ENCODE measurements at regions not wholly inside any gene's neighbourhood (a gene's known extent, or its start where the extent isn't known, plus 50 kb on each side); places are given as distances from the start of the nearest gene placed in this dataset.

GRCh38 chr14:100671386-100671901 is 55.2 kb upstream of the DLK1 start:
- Mint-ChIP-seq H3K4me1 (ENCODE audit: low read depth) (peaks cover 9% of the 10 kb centered on the region), H3K27me3 (ENCODE audit: low read depth) (peaks cover 39% of the 10 kb centered on the region), H3K27ac (no peak overlapping the region), H3K4me3 (no peak overlapping the region), H3K9me3 (no peaks in the 10 kb centered on the region), H3K36me3 (ENCODE audit: insufficient read depth in 2 of 2) (no peaks in the 10 kb centered on the region)
- DNase-seq (no peak), ATAC-seq (replicated peaks in 1 of 2) (no peak)

- peaks cover 9% of the 10 kb centered on the region for H3K4me1 Mint-ChIP-seq (ENCODE audit: low read depth)
- no peaks in the 10 kb centered on the region for H3K9me3 Mint-ChIP-seq
- peaks cover 39% of the 10 kb centered on the region for H3K27me3 Mint-ChIP-seq (ENCODE audit: low read depth)
- H3K27ac Mint-ChIP-seq: no peak overlapping the region
- H3K36me3 Mint-ChIP-seq (ENCODE audit: insufficient read depth in 2 of 2): no peaks in the 10 kb centered on the region
- H3K4me3 Mint-ChIP-seq: no peak overlapping the region
- DNase-seq (no peak), ATAC-seq (replicated peaks in 1 of 2) (no peak)
Observed at GRCh38 chr14:100671906-100672305, 54.8 kb upstream of the DLK1 start.

- Mint-ChIP-seq H3K4me1 (ENCODE audit: low read depth) (peaks cover 9% of the 10 kb centered on the region), H3K27me3 (ENCODE audit: low read depth) (peaks cover 39% of the 10 kb centered on the region), H3K36me3 (ENCODE audit: insufficient read depth in 2 of 2) (no peaks in the 10 kb centered on the region), H3K9me3 (no peaks in the 10 kb centered on the region), H3K27ac (no peak overlapping the region), H3K4me3 (no peak overlapping the region)
- DNase-seq: no peak
- no peak for ATAC-seq (replicated peaks in 1 of 2)
Observed at GRCh38 chr14:100673085-100673806, 53.4 kb upstream of the DLK1 start.

DNA sequence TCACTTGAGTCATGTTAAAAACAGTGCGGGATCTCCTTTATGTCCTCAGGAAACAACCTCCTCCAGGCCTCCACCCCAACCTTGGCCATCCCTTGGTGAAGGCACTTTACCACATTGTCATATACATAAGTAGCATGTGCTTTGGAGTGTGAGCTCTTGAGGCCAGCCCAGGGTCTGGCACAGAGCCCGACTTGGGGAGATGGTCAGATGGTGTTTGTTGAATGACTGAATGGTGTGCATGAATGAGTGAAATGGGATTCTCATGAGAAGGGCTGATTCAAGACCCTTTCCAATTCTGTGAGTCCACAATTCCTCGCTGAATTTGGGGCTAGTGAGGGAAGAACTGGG is 52.9 kb upstream of the DLK1 start:
- Mint-ChIP-seq H3K4me1 (ENCODE audit: low read depth) (peaks cover 9% of the 10 kb centered on the region), H3K9me3 (no peaks in the 10 kb centered on the region), H3K4me3 (no peak overlapping the region), H3K27me3 (ENCODE audit: low read depth) (peaks cover 39% of the 10 kb centered on the region), H3K27ac (no peak overlapping the region), H3K36me3 (ENCODE audit: insufficient read depth in 2 of 2) (no peaks in the 10 kb centered on the region)
- ATAC-seq (replicated peaks in 1 of 2) (no peak), DNase-seq (no peak)

GRCh38 chr14:100674428-100674827 is 52.3 kb upstream of the DLK1 start:
- DNase-seq (no peak), ATAC-seq (replicated peaks in 1 of 2) (no peak)
- Mint-ChIP-seq H3K27me3 (ENCODE audit: low read depth) (peaks cover 35% of the 10 kb centered on the region), H3K36me3 (ENCODE audit: insufficient read depth in 2 of 2) (no peaks in the 10 kb centered on the region), H3K9me3 (no peaks in the 10 kb centered on the region), H3K4me3 (no peak overlapping the region), H3K4me1 (ENCODE audit: low read depth) (peaks cover 9% of the 10 kb centered on the region), H3K27ac (no peak overlapping the region)

DNA sequence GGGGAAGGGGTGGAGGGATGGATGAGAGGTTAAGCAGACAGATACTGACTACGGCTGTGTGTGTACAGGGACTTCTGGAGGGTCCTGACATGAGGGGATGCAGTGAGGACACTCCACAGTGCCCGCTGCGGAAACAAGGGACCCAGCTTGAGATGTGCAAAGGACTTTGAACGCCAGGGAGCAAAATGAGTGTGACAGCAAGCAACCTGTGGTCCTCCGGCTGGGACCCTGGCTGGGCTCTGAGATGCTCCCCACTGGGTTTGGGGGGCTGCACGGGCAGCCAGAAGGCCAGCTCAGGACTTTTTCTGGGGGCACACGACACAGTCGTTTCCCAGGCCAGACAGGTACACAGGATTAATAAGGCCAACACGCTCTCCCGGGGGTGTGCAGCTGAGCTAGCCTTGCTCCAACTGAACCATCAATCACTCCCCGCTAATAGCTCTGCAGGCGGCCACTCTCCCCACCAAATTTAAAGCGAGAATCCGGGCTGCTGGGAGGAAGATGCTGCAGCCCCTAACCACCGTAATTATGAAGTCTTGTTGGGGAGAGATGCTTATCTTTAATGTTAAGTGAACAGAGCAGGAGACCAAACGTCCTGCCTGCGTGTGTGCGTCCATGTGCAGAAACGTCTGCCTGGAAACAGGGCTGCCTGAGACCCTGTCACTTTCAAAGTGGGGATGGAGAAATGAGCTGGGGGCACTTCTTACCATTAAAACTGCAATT is 51.6 kb upstream of the DLK1 start:
- Mint-ChIP-seq H3K4me1 (ENCODE audit: low read depth) (peaks cover 9% of the 10 kb centered on the region), H3K9me3 (no peaks in the 10 kb centered on the region), H3K36me3 (ENCODE audit: insufficient read depth in 2 of 2) (no peaks in the 10 kb centered on the region), H3K27me3 (ENCODE audit: low read depth) (peaks cover 30% of the 10 kb centered on the region), H3K27ac (no peak overlapping the region), H3K4me3 (no peak overlapping the region)
- DNase-seq: no peak
- no peak for ATAC-seq (replicated peaks in 1 of 2)

- H3K4me3 Mint-ChIP-seq: no peak overlapping the region
Observed at GRCh38 chr14:100675699-100676684, 50.7 kb upstream of the DLK1 start.

More at GRCh38 chr14:100675699-100676684, 50.7 kb upstream of the DLK1 start:
- H3K9me3 Mint-ChIP-seq: no peaks in the 10 kb centered on the region
- peaks cover 30% of the 10 kb centered on the region for H3K27me3 Mint-ChIP-seq (ENCODE audit: low read depth)
- ATAC-seq (replicated peaks in 1 of 2) (no peak), DNase-seq (no peak)
- no peaks in the 10 kb centered on the region for H3K36me3 Mint-ChIP-seq (ENCODE audit: insufficient read depth in 2 of 2)
- H3K4me1 Mint-ChIP-seq (ENCODE audit: low read depth): peaks cover 9% of the 10 kb centered on the region
- no peak overlapping the region for H3K27ac Mint-ChIP-seq
